ENCODE measurements at regions not wholly inside any gene's neighbourhood (a gene's known extent, or its start where the extent isn't known, plus 50 kb on each side); places are given as distances from the start of the nearest gene placed in this dataset.

GRCh38 chr16:26672206-26672605 lies 394.5 kb upstream of the C16orf82 start (continued):
- TF ChIP-seq ERG (CRISPR knock-in tag; IDR thresholded peaks at IDR 0.05) = no peak
- TF ChIP-seq NR3C1 (CRISPR knock-in tag; conservative IDR thresholded peaks at IDR 0.05; ENCODE audit: low read depth) = no peak
- TF ChIP-seq GABPB1 (CRISPR knock-in tag; IDR thresholded peaks at IDR 0.05) = no peak
- no peak for TF ChIP-seq ZBTB43 (CRISPR knock-in tag; IDR thresholded peaks at IDR 0.05)
- TF ChIP-seq ZNF317 (CRISPR knock-in tag; IDR thresholded peaks at IDR 0.05; ENCODE audit: borderline replicate concordance, low read depth) = no peak
- no peak for TF ChIP-seq MYBL2 (CRISPR knock-in tag; IDR thresholded peaks at IDR 0.05)
- no peak for TF ChIP-seq NR1H2 (CRISPR knock-in tag; IDR thresholded peaks at IDR 0.05)
- no peak for TF ChIP-seq IRF2 (CRISPR knock-in tag; IDR thresholded peaks at IDR 0.05; ENCODE audit: borderline replicate concordance, low read depth)
- no peak for TF ChIP-seq ATF1 (CRISPR knock-in tag; IDR thresholded peaks at IDR 0.05)
- no peak for TF ChIP-seq CREB1 (CRISPR knock-in tag; IDR thresholded peaks at IDR 0.05)
- no peak for TF ChIP-seq TCF7 (CRISPR knock-in tag; IDR thresholded peaks at IDR 0.05; ENCODE audit: low read depth)

- Mint-ChIP-seq H3K27me3 (ENCODE audit: low read depth) (no peaks in the 10 kb centered on the region; the same call in none of the 2 replicates), H3K9me3 (peaks cover 19% of the 10 kb centered on the region), H3K27ac (no peak overlapping the region), H3K4me3 (no peak overlapping the region), H3K4me1 (no peaks in the 10 kb centered on the region), H3K36me3 (no peaks in the 10 kb centered on the region)
- no peak for DNase-seq (ENCODE audit: low spot score)
- ChIA-PET POLR2A (no interaction called here), CTCF (no interaction called here)
- no peak for ATAC-seq
- TF ChIP-seq ZNF138 (CRISPR knock-in tag; conservative IDR thresholded peaks at IDR 0.05) (no peak), SP1 (CRISPR knock-in tag; conservative IDR thresholded peaks at IDR 0.05) (no peak), ATF3 (CRISPR knock-in tag; conservative IDR thresholded peaks at IDR 0.05) (no peak), E2F4 (CRISPR knock-in tag; IDR thresholded peaks at IDR 0.05; ENCODE audit: borderline replicate concordance, low read depth) (no peak)
These were observed 393.7 kb upstream of the C16orf82 start for GRCh38 chr16:26673011-26673410.

GRCh38 chr16:26680671-26681070 lies 386.1 kb upstream of the C16orf82 start:
- H3K4me1 Mint-ChIP-seq = no peaks in the 10 kb centered on the region
- ChIA-PET POLR2A (no interaction called here), CTCF (interaction anchor here (0.6 to 1.2 kb wide), 2 partner anchors 268 to 429 kb away, joined by 3 to 5 read pairs; no protein-coding TSS in a partner anchor)
- H3K4me3 Mint-ChIP-seq = no peak overlapping the region
- no peak overlapping the region for H3K27ac Mint-ChIP-seq
- no peaks in the 10 kb centered on the region for H3K27me3 Mint-ChIP-seq (ENCODE audit: low read depth)
- no peak for ATAC-seq
- no peak for TF ChIP-seq ZBTB21 (CRISPR knock-in tag; IDR thresholded peaks at IDR 0.05; ENCODE audit: borderline replicate concordance)
- H3K36me3 Mint-ChIP-seq = no peaks in the 10 kb centered on the region
- no peak for DNase-seq (ENCODE audit: low spot score)
- no peaks in the 10 kb centered on the region for H3K9me3 Mint-ChIP-seq

GRCh38 chr16:26688105-26688504 lies 378.6 kb upstream of the C16orf82 start:
- Mint-ChIP-seq H3K36me3 (no peaks in the 10 kb centered on the region), H3K4me3 (no peak overlapping the region), H3K4me1 (peaks cover 20% of the 10 kb centered on the region), H3K27me3 (ENCODE audit: low read depth) (peaks cover 9% of the 10 kb centered on the region), H3K9me3 (peaks cover 3% of the 10 kb centered on the region), H3K27ac (no peak overlapping the region)
- ATAC-seq = no peak; the same call in 1 of the 2 replicates
- no peak for DNase-seq (ENCODE audit: low spot score)
- ChIA-PET CTCF (no interaction called here), POLR2A (no interaction called here)
- no peak for TF ChIP-seq ZNF138 (CRISPR knock-in tag; conservative IDR thresholded peaks at IDR 0.05)
- TF ChIP-seq GTF2I (CRISPR knock-in tag; conservative IDR thresholded peaks at IDR 0.05) = no peak
- no peak for TF ChIP-seq PRRX2 (CRISPR knock-in tag; IDR thresholded peaks at IDR 0.05)
- TF ChIP-seq PRDM15 (CRISPR knock-in tag; IDR thresholded peaks at IDR 0.05) = no peak
- no peak for TF ChIP-seq ZBTB43 (CRISPR knock-in tag; IDR thresholded peaks at IDR 0.05)
- TF ChIP-seq JAZF1 (CRISPR knock-in tag; IDR thresholded peaks at IDR 0.05) = no peak
- no peak for TF ChIP-seq SP1 (CRISPR knock-in tag; conservative IDR thresholded peaks at IDR 0.05)
- no peak for TF ChIP-seq ZSCAN18 (CRISPR knock-in tag; IDR thresholded peaks at IDR 0.05)
